Islet precursor cell (in vitro differentiated cells): ENCODE measurements at regions not wholly inside any gene's neighbourhood (a gene's known extent, or its start where the extent isn't known, plus 50 kb on each side); places are given as distances from the start of the nearest gene placed in this dataset.

Source experiments
- DNase-seq: peaks from one replicate; pipeline ENCODE4 v3.0.0-alpha.2; 2018

DNA sequence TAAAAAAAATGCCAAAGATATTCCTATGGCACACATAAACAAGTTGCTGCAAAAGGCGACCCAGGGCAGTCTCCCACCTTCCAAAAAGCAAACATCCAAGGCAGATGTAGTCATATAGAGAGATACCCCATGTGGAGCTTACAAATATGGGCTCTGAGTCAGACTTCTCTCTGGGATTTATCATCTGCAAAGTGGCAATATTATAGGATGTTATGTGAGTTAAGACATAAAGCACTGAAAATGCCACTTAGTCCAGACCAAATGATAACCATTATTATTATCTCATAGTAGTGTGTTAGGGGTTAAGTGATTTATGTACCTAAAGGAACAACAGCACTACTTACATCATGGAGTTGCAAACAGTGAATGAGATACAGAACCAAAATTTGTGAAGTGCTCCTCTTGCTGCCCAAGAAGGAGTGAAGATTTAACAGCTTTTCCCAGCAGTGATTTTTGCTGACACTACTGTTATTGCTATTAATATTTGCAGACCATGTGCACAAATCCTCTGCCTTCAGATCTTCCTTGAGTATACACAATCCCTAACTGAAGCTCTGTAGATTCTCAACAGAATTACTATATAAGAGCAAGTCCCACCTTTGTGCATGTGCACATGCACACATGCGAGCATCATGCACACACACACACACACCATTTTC, 560.0 kb upstream of the SALL1 start:
- DNase-seq = no peak

DNA sequence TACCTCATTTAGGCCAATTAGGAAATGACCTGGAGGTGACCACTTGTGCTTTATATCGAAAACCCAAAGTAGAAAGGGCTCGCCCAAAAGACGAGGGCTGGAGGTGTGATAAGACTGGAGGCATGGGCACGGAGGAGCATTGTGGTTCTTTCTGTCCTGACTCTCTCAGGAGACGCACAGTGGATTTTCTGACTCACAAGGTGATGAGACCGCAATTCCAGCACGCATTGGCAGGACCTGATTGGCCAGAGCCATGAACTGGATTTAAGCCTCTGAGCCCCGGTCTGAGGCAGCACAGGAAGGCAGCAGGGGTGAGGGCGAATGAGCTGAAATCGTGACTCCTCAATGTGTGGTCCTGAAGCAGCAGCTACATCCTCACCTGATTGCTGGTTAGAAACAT, 559.1 kb upstream of the SALL1 start:
- peak; percentile 60 for DNase-seq

DNA sequence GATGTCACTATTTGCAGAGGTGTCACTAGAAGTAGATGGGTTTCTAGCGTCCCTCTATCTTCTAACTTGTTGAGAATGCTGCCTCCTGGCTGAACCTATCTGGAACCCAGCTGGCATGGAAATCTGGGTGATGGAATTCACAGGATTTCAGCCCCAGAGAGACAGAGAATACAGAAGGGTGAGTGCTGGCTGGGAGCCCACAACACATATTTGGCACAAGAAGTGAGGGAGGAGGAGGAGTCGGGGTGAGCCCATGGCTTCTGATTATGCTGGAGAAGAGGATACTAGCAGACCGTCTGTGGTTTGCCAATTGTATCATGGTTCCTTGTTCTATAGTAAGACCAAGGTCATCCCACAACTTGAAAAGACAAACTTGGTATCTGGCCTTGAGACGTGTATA, 557.8 kb upstream of the SALL1 start:
- DNase-seq = no peak

DNA sequence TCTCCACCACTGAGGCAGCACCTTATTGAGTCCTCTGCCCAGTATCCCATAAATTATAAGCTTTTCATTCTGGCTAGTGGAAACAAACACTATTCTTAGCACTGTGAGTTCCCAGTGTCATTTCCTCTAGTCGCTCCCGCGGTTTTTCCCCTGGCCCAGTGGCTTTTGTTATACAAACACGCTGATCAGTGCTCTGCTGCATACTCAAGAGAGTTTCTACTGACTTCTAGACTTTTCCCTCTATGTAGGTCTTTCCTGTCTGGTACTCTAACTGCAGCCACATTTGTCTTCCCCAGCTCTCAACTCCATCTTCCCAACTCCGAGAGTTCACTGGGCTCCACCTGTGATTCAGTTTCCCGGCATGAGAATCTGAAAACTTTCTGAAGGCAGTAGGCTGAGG, 556.6 kb upstream of the SALL1 start:
- DNase-seq = no peak

DNA sequence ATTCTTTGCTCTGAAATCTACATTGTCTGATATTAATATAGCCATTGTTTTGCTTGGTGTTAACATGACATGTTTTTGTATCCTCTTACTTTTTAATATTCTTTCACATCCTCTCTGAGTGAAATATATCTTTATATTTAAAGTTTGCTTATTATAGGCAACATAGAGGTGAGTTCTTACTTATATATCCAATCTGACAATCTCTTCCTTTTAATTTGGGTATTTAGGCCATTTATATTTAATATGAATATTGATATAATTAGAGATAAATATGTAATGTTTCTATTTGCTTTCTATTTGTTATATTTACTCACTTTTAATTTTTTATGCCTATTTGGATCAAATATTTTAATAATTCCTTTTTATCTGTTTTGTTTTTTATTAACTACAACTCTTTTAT, 554.1 kb upstream of the SALL1 start:
- no peak for DNase-seq

DNA sequence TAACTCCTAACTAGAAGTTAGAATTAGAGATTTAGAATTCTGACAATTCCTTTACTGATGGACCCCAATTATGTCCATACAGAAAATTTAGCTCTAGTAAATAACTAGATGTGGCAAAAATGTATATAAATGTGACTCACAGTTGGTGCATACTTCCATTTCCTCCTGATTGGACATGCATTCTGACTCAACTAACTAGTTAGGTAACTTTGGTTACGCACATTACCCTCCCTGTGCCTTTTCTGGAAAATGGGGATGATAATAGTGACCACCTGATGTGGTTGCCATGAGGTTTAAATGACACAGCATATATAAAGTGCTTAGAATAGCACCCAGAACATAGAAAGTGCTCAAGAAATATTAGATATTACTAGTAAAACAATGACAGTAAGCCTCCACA, 550.0 kb upstream of the SALL1 start:
- DNase-seq = no peak

DNA sequence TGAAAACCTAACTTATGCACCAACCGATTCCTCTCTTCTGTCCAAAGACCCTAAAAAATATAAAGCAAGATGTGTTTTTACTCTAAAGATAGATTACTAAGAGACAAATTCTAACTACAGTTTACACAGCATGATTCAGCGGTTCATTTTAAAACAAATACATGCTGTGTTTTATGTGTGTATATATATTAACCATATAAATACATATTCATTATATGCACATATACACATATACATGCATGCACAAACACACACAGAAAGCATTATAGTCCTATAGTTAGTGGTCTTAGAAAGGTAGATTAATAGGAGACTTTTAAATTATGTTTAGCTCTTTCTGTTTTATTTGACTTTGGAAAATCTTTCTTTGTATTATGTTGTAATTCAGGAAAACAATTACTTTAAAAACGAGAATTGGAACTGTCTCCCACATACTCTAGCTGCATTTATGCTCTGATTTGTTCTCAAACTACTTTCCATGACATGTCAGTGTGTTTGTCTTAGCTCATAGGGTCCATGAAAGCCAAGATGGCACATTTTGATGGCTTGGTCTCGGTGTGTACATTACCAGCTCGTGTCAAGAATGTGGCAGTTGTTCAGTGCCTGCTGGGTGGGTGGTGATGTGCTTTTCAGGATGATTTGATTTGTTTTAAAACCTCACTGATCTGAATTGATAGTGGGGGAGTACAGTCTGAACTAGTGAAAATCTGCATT, 548.8 kb upstream of the SALL1 start:
- no peak for DNase-seq

DNA sequence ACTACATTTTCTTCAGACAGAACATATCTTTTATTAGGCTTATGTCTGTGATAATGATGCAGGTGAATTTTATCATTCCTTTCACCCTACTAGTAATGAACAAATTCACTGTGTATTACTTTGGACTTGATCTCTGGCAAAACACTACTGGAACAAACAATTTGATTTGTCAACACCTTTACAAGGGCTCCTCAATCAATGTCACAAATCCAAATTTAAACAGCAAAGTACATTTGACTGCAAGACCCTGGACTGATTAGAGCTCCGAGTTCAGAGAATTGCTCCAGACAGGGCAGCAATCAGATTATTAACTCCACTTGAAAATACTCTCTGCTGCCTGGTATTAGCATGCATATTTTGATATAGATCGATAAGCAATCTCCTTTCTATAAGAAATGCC, 547.6 kb upstream of the SALL1 start:
- DNase-seq = no peak

DNA sequence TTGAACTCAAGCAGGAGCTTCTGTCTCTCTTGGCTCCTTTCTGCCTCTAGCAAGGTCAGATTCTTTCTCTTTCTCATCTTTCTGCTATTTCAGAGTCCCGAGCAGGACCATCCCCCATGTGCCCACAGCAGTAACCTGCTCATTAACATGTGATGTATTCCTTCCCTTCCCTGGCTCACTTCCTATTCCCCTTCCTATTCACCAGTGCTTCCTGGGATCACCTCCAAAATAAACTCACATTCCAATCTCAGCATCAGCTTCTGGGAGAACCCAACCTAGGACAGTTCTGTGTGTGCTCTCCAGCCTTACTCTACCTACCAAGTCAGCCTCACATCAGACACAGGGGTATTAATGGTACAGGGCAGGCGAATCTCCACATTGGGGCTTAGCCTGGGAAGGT, 546.4 kb upstream of the SALL1 start:
- DNase-seq = no peak

DNA sequence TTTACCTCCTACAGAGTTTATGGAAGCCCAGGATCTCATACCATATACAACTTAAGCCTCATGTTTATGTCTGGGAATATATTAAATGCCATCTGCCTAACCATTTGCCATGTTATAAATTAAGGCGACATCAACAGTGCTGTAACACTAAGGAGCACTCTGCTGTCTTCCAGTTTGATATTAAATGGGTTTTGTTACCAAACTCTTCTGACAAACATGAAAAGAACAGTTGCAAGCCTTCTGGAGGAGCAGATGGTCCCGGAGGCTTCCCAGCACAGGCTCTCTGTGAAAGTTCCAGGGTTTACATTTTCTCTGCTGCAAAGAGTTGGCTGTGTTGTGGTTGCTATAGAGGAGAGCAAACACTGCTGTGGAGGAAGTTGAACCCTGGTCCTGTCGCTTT, 545.3 kb upstream of the SALL1 start:
- no peak for DNase-seq

DNA sequence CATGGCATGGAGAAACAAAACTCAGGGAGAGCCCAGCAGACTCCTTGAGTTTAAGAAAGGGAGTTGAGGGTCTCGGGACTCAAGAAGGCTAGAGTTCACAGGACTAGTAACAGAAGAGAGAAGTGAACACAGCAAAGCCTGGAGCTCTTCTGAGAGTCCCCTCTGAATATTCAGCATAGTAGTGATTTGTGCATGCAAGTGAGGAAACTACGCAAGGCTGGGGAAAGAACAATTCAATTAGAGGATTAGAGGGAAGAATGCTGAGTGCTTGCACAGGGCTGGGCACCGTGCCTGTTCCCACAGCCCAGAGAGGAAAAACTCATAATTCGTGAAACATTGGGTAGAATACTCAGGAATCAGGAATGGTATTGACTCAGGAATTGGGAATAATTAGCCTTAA, 540.0 kb upstream of the SALL1 start:
- DNase-seq = no peak

DNA sequence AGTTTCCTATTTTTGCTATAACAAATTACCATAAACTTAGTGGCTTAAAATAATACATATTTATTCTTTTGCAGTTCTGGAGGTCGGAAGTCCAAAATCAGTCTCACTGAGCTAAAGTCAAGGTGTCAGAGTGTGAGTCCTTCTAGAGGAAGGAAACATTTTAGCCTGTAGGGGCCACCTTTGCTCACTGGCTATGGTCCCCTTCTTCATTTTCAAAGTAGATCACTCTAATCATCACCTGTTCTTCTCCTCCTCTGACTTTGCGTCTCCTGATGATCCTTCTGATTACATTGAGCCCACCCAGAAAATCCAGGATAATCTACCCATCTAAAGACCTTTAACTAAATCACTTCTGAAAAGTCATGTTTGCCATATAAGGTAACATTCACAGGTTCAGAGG, 534.4 kb upstream of the SALL1 start:
- DNase-seq = no peak

DNA sequence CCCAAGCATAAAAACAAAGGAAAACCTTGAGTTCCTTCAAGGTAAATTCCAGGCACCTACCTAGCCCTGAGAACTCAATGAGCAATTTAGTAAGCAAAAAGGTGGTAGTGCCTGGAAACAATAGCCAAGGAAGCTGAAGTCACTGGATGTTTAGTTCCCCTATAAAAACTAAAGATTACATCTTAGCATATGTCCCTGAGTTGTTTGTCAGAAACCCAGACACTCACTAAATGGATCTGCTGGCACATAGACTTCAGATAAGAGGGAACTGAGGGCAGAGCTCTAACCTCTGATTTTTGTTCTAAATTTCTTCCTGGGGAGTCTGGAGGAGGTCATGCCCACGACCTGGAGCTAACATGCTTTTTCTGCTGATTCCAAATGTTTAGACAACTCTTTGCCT, 532.8 kb upstream of the SALL1 start:
- DNase-seq = no peak

DNA sequence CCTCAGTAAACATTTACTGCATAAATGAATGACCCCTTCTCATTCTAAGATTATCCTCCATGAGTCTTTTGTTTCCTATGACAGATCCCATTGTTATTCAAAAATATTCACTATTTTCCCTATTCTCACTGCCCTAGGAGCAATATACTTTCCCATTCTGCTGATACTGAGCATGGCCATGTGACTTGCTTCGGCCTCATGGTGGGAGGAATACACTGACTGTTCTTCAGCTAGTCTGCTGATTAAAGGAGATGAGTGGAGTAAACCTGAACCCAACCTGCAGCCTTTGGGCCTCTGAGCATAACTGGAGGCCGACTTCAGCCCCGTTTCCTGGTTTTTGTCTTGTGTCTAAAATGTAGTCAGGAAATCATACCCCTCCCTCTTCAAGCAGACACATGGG, 531.8 kb upstream of the SALL1 start:
- DNase-seq = no peak

DNA sequence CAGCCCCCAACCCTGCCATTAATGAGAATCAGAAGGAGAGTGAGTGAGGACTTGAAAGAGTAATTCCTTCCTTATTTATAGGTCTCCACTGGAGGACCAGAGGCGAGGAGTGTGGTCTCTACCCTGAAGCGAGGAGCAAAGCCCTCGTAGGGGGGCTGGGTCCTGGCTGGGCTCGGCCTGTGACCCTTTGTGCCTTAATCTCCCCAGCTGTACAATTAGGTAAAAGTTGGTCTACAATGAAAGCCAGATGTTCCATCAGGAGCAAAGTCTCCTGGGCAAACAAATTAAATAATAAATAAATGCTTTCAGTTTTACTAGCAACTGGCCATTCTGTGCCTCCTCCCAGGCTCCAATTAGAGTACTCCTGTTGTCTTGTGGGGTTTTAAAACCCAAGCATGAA, 523.5 kb upstream of the SALL1 start:
- DNase-seq = no peak

DNA sequence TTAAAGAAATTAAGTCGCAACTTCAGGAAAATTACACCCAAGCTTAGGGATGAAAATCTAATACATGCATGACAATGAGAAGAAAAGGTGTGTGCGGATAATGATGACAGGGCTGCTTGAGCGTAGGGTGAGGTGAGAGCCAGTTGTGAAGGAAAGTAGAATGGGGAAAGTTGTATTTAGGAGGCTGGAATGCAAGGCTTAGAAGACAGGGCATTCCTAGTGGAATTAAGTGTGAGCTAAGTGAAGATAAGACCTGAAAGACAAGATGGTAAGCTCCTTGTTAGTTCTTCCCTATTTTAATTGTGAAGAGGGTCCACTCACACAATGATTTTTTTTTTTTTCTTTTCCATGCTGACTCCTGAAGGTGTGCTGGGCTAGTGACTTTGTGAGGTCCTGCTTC, 519.5 kb upstream of the SALL1 start:
- DNase-seq = no peak

DNA sequence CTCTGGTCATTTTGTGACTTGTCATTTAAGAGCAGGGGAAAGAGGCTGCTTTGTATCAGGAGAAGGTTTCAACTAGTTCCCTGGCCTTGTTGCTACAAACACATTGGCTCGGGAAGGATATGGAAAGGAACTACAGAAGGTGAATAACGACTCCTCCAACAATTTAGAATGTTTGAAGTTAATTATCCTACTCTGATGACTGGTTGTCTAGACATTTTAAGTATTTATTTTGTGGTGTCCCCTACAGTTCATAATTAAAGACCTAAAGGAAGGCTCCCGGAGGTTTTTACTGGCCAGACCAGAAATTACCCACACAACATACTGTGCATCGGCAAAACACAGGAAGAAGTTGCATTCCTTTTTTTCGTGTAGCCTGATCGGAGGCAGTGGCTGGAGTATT, 515.8 kb upstream of the SALL1 start:
- DNase-seq = peak; percentile 88

DNA sequence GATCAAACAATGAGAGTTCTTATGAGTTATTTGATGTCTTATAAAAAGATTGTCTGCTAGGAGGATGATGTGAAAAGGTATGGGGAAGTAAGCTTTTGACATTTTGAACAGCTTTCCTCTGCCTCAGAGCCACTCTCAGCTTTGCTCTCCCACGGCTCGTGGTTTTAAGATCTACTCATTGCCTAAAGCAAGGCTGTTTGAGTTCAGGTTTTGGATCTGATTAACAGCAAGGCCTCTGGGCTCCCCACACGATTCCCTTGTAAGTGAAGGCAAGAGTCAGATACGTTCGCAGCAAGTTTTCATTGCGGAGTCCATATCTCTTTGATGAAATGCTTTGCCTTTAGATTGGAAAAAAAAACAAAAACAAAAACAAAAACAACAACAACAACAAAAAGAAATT, 515.0 kb upstream of the SALL1 start:
- peak; percentile 65 for DNase-seq

DNA sequence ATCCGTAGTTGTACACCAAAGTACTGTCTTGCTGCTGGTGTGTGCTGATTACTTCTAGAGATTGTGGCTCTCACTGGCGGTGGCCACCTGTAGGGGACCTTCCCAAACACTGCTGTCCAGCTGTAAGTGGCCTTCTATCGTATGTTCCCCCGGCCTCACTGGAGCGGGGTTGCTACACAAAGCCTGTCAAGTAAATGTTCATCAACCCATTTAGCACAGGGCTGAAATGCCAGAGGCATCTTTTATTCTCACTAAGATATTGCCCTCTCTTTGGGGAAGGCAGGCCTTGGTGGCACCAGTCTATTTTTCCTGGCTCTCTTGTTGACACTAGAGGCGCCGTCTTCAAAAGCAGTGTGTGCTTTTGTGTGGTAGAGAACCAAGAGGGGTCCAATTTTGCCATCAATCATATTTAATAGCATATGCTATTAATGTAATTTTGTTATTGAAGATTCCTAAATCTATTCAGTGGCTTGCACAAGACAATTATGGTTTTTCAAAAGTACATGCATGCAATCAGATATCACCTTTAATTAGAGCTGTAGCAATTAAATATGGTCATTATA, 514.4 kb upstream of the SALL1 start:
- no peak for DNase-seq

DNA sequence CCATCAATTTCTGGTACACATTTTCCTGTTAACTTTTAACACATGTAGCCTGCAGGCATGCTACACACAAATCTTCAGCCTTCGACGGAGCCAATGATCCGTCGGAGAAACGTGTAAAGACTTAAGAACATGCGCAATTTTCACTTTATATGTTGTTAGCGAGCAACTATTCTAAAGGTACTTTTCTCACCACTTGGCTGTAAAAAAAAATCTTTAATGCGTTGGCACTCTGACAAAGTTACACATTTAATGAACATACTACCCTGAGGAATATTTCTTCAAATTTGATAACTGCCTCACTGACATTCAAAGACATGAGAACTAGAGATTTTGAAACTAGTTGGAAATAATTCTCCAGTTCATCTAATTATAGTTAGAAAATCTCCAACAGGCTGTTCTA, 507.5 kb upstream of the SALL1 start:
- DNase-seq = no peak

DNA sequence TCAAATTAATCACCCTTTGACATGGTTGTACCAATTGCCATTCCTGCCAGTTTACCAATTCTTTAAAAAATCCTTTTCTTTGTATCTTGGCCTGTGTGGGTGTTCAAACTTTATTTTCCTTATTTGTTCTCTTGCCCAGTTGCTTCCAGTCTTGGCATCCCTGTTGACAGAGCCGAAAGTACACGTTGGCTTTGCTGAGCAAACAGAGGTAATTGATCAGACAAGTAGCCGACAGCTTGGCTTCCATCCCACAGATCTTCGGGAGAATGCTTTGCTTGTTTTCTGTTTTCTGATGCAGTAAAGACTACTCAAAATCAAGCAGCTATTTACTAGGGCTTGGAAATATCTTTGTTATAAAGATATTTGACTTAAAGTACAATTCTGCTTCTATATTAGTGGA, 506.8 kb upstream of the SALL1 start:
- DNase-seq = no peak

DNA sequence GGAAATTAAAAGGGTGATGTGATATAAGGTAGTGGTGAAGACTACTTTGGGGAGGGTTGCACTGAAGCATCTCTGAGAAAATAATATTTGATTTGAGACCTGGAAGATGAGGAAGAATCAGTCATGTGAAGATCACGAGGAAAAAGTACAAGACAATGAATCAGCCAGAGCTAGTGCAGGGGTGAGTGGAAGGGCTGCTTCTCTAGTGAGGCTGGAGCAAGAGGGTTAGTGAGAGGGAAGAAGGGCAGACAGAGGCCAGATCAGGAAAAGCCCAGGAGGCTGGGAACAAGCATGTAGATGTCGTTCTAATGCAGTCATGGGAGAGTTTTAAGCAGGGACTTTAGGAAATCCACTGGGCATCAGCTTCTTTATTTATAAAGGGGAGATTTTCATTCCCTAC, 504.2 kb upstream of the SALL1 start:
- no peak for DNase-seq

DNA sequence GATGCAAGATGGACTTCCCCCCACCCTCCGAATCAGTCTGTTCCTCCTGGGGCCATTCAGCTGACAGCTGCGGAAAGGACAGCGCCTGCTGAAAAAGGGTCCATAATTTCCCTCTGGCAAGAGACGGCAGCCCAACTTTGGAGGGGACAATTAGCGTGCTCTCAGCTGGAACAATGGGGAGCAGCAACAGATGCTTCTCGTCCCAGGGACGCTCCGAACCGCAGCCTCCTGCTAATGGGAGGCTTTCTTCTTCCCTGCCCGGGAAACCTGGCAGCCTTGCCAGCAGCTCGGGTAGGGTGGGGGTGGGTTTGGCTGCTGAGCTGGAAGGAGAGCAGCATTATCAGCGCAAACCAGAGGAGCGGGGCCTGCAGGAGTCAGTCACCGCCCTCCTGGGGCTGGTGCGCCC, 500.0 kb upstream of the SALL1 start:
- no peak for DNase-seq

DNA sequence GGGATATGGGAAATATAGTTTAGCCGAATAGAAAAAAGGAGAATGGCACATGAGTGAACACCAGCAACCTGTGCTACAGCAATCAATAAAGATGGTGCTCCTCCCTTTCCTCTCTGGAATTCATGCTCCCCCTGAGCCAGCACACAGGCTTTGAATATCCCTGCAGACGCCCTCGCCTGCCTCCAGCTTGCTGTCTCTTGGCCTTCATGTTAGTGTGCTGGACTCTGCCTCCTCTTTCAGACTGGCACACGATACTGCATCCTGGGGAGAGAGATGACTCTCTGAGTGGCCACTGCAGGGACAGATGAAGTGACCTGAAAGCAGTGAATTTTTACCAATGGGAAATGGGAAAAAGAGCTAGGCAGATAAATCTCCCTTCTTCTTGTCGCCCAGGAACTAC, 498.6 kb upstream of the SALL1 start:
- DNase-seq = no peak

DNA sequence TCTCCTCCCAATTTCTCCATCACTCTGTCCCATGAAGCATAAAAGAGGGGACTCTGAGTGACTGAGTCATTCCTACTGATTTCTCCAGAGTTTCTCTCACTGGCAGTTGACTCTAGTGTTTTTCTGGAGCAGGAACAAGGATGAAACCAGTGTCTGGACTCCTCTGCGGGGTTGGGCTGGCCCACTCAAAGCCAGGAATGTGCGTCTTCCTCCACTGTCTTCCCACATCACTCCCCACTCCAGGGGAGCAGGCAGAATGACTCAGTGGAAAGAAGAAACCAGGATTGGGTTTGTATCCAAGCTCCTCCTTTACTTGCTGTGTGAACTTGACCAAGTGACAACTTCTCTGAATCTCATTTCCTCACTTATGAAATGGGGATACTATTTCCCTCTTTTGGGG, 497.5 kb upstream of the SALL1 start:
- peak; percentile 64 for DNase-seq
